BE2C (cell line): ENCODE measurements at regions not wholly inside any gene's neighbourhood (a gene's known extent, or its start where the extent isn't known, plus 50 kb on each side); places are given as distances from the start of the nearest gene placed in this dataset.

Source experiments
- DNase-seq: peaks from one replicate; pipeline ENCODE4 v3.0.0-alpha.2; 2020
- H3K27me3 ChIP-seq: fragments of 250-450 bp; sonication (Bioruptor Pico); 2 replicates; pipeline ENCODE4 v1.5.1; 2020; ENCODE audit warnings: mild to moderate bottlenecking
- H3K36me3 ChIP-seq: fragments of 250-450 bp; sonication (Bioruptor Pico); 2 replicates; pipeline ENCODE4 v1.5.1; 2020; ENCODE audit warnings: mild to moderate bottlenecking
- H3K4me1 ChIP-seq: fragments of 250-450 bp; sonication (Bioruptor Pico); 2 replicates; pipeline ENCODE4 v1.5.1; 2020
- H3K4me3 ChIP-seq: 2 replicates; pipeline ENCODE4 v1.5.1; 2011; ENCODE audit warnings: low read depth, low read length
- H3K9me3 ChIP-seq: fragments of 250-450 bp; sonication (Bioruptor Pico); 2 replicates; pipeline ENCODE4 v1.5.1; 2020
- TF ChIP-seq, protein P1 (sequence below): IDR thresholded peaks from 2 replicates; pipeline ENCODE4 v1.5.1; 2012; ENCODE audit warnings: mild to moderate bottlenecking, low read depth, low read length

DNA sequence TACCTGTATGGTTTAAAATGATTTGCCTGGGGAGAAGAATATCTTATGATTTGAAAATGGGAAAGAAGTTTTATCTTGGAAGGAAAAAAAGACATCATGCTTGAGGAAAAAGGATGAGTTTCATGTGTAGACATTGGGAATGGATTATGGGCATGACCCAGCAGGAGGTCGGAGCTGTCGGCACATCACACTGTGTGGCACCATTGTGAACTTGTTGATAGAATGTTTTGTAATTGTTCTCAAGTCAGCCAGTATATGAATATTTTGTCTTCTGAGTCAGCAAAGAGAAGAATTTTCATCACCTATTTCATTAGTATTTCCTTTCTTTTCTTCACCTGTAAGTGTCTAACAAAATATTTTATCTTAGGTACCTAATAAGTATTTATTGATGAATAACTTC, 60.0 kb upstream of the HMGA2 start:
- no peaks in the 10 kb centered on the region for H3K4me1 ChIP-seq
- no peak overlapping the region for H3K4me3 ChIP-seq
- no peaks in the 10 kb centered on the region for H3K9me3 ChIP-seq
- TF ChIP-seq, protein P1, sequence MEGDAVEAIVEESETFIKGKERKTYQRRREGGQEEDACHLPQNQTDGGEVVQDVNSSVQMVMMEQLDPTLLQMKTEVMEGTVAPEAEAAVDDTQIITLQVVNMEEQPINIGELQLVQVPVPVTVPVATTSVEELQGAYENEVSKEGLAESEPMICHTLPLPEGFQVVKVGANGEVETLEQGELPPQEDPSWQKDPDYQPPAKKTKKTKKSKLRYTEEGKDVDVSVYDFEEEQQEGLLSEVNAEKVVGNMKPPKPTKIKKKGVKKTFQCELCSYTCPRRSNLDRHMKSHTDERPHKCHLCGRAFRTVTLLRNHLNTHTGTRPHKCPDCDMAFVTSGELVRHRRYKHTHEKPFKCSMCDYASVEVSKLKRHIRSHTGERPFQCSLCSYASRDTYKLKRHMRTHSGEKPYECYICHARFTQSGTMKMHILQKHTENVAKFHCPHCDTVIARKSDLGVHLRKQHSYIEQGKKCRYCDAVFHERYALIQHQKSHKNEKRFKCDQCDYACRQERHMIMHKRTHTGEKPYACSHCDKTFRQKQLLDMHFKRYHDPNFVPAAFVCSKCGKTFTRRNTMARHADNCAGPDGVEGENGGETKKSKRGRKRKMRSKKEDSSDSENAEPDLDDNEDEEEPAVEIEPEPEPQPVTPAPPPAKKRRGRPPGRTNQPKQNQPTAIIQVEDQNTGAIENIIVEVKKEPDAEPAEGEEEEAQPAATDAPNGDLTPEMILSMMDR, result no peak
- H3K36me3 ChIP-seq, result no peaks in the 10 kb centered on the region
- no peak for DNase-seq
- H3K27me3 ChIP-seq, result no peaks in the 10 kb centered on the region

DNA sequence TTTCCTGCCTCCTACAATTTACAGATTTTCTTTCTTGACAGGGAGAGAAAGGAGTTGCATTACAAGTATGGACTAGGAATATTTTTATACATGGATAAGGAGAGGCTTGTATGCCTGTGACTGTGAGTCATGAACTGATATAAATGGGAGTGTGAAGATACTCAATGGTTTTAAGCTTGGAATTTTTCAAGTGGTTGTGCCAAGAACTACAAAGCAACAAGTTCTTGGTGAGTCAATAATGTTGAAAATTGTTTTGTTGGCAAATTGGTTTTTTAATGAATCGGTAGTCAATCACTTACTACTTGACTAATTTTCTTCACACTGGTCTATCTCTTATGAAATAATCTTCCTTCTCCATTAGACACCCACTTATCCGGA, 58.9 kb upstream of the HMGA2 start:
- Histone ChIP-seq H3K36me3 (no peaks in the 10 kb centered on the region), H3K4me1 (no peaks in the 10 kb centered on the region), H3K4me3 (no peak overlapping the region), H3K9me3 (no peaks in the 10 kb centered on the region), H3K27me3 (no peaks in the 10 kb centered on the region)
- DNase-seq, result no peak
- TF ChIP-seq, protein P1, result no peak

DNA sequence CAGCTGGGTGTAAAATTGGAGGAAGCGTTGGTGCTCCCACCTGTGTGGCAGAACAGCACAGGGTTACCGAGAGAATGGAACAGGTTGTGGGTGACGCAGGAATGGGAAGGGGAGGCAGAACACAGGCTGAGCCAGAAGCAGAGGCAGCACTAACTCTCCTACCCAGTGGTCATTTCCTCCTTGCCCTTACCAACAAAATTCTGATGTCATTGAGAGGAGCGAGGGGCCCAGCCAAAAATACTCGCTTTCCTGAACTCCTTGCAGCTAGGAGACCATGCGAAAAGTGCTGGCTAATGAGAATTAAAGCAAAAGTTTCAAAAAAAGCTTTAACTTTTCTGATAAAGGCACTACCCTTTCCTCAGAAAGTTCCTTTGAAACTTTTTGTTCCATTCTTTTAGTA, 54.4 kb upstream of the HMGA2 start:
- no peak for DNase-seq
- H3K27me3 ChIP-seq, result no peaks in the 10 kb centered on the region
- H3K36me3 ChIP-seq, result no peaks in the 10 kb centered on the region
- H3K4me1 ChIP-seq, result no peaks in the 10 kb centered on the region
- no peak overlapping the region for H3K4me3 ChIP-seq
- no peaks in the 10 kb centered on the region for H3K9me3 ChIP-seq
- TF ChIP-seq, protein P1, result no peak
